AG04449 (cell line): ENCODE measurements at regions not wholly inside any gene's neighbourhood (a gene's known extent, or its start where the extent isn't known, plus 50 kb on each side); places are given as distances from the start of the nearest gene placed in this dataset.

Source experiments
- CTCF ChIA-PET: fragments of 350-600 bp; formaldehyde crosslinking; extraction: SDS; loops from one replicate; lab custom pipeline; 2021; ENCODE audit warnings: antibody characterized with exemption; lab: Yijun Ruan, JAX
- POLR2A ChIA-PET: fragments of 400-600, 350-600 bp; formaldehyde crosslinking; extraction: SDS; loops from one replicate; lab custom pipeline; 2020; ENCODE audit warnings: antibody characterized with exemption, inconsistent platforms; lab: Yijun Ruan, JAX
- DNase-seq: peaks from one replicate; pipeline ENCODE4 v3.0.0-alpha.2; 2010; ENCODE audit warnings: low read depth, low spot score
- H3K4me3 ChIP-seq: 2 replicates; pipeline ENCODE4 v1.5.1; 2011; ENCODE audit warnings: low read depth, mild to moderate bottlenecking, control low read depth, low read length
- CTCF ChIP-seq: IDR thresholded peaks from one replicate; pipeline ENCODE4 v1.5.1; 2011; ENCODE audit warnings: mild to moderate bottlenecking, moderate library complexity, low read length, control low read depth, inconsistent platforms; ENCODE audit not compliant: insufficient read depth; ENCODE audit errors: missing control alignments

DNA sequence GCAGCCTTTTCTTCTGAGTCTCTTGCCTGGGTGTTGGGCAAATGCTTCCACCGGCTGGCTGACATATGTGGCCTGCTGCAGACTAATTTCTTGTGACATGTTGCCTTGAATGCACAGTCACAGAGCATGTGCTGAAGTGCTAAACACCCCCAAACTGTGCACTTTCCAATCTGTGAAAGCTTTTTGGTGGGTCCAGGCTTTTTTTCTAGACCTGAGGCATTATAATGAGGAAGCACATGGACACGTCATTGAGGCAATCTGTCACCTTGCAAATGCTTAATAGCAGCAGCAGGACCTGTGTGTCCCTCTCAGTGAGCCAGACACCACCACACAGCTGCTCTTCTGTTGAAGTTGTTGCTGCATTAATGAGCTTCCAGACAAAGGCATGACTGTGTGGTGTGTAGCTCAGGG, 274.7 kb downstream of the ELAVL2 start:
- no peak for TF ChIP-seq CTCF
- ChIA-PET POLR2A (no interaction called here), CTCF (no interaction called here)
- no peak for DNase-seq
- H3K4me3 ChIP-seq, result no peak overlapping the region

DNA sequence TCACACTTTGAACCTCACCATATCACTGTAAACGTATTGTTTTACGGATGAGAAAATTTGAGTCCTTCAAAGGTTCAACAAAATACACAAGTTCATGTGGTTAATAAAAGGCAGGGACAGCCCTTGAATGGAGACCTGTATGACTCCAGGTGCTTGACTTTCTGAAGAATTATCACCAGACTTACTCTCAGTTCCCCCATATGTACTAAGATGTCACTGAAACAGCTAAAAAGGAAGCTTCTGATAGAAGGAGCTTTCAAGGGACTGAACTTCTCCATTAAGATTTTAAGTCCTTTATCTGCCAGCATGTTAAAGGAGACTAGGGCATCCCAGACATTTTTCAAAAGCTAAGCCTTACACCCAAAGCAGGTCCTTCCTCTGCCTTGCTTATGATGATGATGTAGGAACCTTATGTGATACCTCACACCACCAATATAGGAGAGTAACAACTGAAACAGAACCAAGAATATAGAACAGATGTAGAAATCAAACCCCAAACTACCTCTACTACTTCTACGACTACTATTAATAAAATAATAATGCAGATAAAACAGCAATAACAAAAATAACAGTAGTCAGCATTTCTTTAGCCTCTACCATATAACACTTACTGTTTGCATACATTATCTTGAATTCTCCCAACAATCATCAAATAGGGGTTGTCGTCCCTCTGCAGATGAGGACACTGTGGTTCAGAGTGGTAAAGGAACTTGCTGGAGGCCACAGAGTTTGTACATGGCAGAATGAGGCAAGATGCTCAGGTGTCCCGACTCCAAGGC, 273.9 kb downstream of the ELAVL2 start:
- POLR2A ChIA-PET, result no interaction called here

GRCh38 chr9:23552876-23553601, 273.0 kb downstream of the ELAVL2 start:
- ChIA-PET POLR2A (no interaction called here), CTCF (no interaction called here)
- H3K4me3 ChIP-seq, result no peak overlapping the region
- DNase-seq, result no peak
- no peak for TF ChIP-seq CTCF

More for the DNA sequence above, 273.9 kb downstream of the ELAVL2 start:
- no peak for DNase-seq
- no peak for TF ChIP-seq CTCF
- CTCF ChIA-PET, result no interaction called here
- no peak overlapping the region for H3K4me3 ChIP-seq

DNA sequence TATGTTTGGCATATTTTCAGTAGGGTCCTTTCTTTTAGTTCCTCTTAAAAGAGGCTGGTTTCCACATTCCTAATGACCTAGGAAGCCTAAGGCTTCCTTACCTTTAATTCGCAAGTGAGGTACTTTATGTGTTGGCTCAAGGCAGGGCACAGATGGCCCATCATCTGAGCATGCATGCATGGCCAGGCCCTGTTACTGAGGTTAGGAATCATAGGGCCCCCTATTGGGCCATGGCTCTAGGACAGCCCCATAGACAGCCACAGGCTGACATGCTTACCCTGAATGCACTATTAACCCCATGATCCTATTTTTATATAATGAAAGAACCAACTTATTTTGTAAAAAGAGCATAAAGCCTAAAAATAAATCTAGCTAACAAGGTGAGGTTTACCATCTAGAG, 271.4 kb downstream of the ELAVL2 start:
- TF ChIP-seq CTCF, result no peak
- ChIA-PET CTCF (no interaction called here), POLR2A (no interaction called here)
- no peak overlapping the region for H3K4me3 ChIP-seq
- DNase-seq, result no peak

GRCh38 chr9:23555851-23556250, 270.2 kb downstream of the ELAVL2 start:
- ChIA-PET CTCF (no interaction called here), POLR2A (no interaction called here)
- no peak overlapping the region for H3K4me3 ChIP-seq
- DNase-seq, result no peak
- no peak for TF ChIP-seq CTCF

DNA sequence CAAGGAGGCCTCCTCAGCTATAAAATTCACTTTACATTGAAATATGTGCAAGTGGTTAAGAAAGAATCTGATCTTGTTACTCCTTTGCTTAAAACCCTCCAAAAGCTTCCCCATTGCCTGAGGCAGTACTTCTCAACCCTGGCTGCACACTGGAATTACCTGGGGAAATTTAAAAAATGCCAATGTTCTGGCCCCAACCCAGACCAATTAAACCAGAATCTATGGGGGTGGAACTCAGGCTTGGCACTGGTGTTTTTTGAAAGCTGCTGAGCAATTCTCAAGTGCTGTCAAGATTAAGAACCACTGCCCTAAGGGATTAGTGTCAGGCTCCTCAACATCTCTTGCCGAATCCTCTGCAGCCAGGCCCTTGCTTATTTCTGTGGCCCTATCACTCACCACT, 269.6 kb downstream of the ELAVL2 start:
- CTCF ChIA-PET, result no interaction called here
- POLR2A ChIA-PET, result no interaction called here
- TF ChIP-seq CTCF, result no peak
- H3K4me3 ChIP-seq, result no peak overlapping the region
- no peak for DNase-seq
